DND-41 (cell line): ENCODE measurements at regions not wholly inside any gene's neighbourhood (a gene's known extent, or its start where the extent isn't known, plus 50 kb on each side); places are given as distances from the start of the nearest gene placed in this dataset.

Experiments used
- ATAC-seq: fragments of 200-7000 bp; cut with Tn5 transposase; 3 replicates; pipeline ENCODE4 v1.9.1; 2021; ENCODE audit warnings: low read depth; ENCODE audit not compliant: insufficient read depth
- DNase-seq: peaks from one replicate; pipeline ENCODE4 v3.0.0-alpha.2; 2020
- H2AFZ ChIP-seq: 2 replicates; pipeline ENCODE4 v1.6.0; 2012; ENCODE audit warnings: low read depth, low read length
- H3K27ac ChIP-seq: 2 replicates; pipeline ENCODE4 v1.5.1; 2012; ENCODE audit warnings: low read length, inconsistent platforms
- H3K27me3 ChIP-seq: fragments of 200-600 bp; sonication (generic); 2 replicates; pipeline ENCODE4 v1.6.0; 2012; ENCODE audit warnings: low read length, mild to moderate bottlenecking, inconsistent platforms; ENCODE audit not compliant: insufficient read depth, poor library complexity
- H3K36me3 ChIP-seq: 2 replicates; pipeline ENCODE4 v1.5.1; 2012; ENCODE audit warnings: low read length, inconsistent platforms; ENCODE audit not compliant: insufficient read depth
- H3K4me1 ChIP-seq: 2 replicates; pipeline ENCODE4 v1.5.1; 2012; ENCODE audit warnings: mild to moderate bottlenecking, low read length; ENCODE audit not compliant: insufficient read depth
- H3K4me2 ChIP-seq: 2 replicates; pipeline ENCODE4 v1.6.0; 2012; ENCODE audit warnings: mild to moderate bottlenecking, moderate library complexity, low read length, inconsistent platforms; ENCODE audit not compliant: insufficient read depth
- H3K4me3 ChIP-seq, 2 experiments: fragments of 200-600 bp in 1 of 2; shearing (Covaris generic) in 1 of 2; 2 replicates each; pipeline ENCODE4 v1.5.1; 2012 to 2016; ENCODE audit warnings: inconsistent platforms in 2 of 2, low read length in 2 of 2, mild to moderate bottlenecking in 2 of 2, low read depth in 1 of 2, moderate library complexity in 1 of 2
- H3K79me2 ChIP-seq: 2 replicates; pipeline ENCODE4 v1.6.0; 2012; ENCODE audit warnings: low read length, inconsistent platforms; ENCODE audit not compliant: insufficient read depth
- H3K9ac ChIP-seq: 2 replicates; pipeline ENCODE4 v1.6.0; 2012; ENCODE audit warnings: low read depth, mild to moderate bottlenecking, inconsistent platforms, low read length, moderate library complexity
- H3K9me3 ChIP-seq: 2 replicates; pipeline ENCODE4 v1.5.1; 2012; ENCODE audit warnings: low read length, moderate library complexity, mild to moderate bottlenecking, inconsistent platforms; ENCODE audit not compliant: insufficient read depth, severe bottlenecking
- H4K20me1 ChIP-seq: 2 replicates; pipeline ENCODE4 v1.6.0; 2012; ENCODE audit warnings: low read length; ENCODE audit not compliant: insufficient read depth
- CTCF ChIP-seq: IDR thresholded peaks from 2 replicates; pipeline ENCODE4 v1.5.1; 2012; ENCODE audit warnings: borderline replicate concordance, low read length, moderate library complexity, mild to moderate bottlenecking; ENCODE audit not compliant: poor library complexity, severe bottlenecking; ENCODE audit errors: extremely low read depth
- EZH2 ChIP-seq: IDR thresholded peaks from 3 replicates; pipeline ENCODE4 v1.6.1; 2012; ENCODE audit warnings: borderline replicate concordance, low read depth, mild to moderate bottlenecking, moderate library complexity, low read length, inconsistent platforms; ENCODE audit not compliant: severe bottlenecking

- no peaks in the 10 kb centered on the region for H3K4me1 ChIP-seq
- no peaks in the 10 kb centered on the region for H4K20me1 ChIP-seq
- TF ChIP-seq EZH2 (no peak), CTCF (no peak)
- no peaks in the 10 kb centered on the region for H3K79me2 ChIP-seq
- no peak overlapping the region for H3K4me2 ChIP-seq
- ATAC-seq (no peak), DNase-seq (no peak)
- H3K27ac ChIP-seq: no peak overlapping the region
- no peak overlapping the region for H3K9ac ChIP-seq
- no peaks in the 10 kb centered on the region for H3K36me3 ChIP-seq
- H3K4me3 ChIP-seq: no peak overlapping the region
- no peak overlapping the region for H2AFZ ChIP-seq
- no peaks in the 10 kb centered on the region for H3K9me3 ChIP-seq
- no peaks in the 10 kb centered on the region for H3K27me3 ChIP-seq
Observed at GRCh38 chr1:242747233-242747632, 222.7 kb upstream of the PLD5 start.

- Histone ChIP-seq H3K9ac (no peak overlapping the region), H3K4me3 (no peak overlapping the region), H2AFZ (no peak overlapping the region), H3K4me2 (no peak overlapping the region), H3K9me3 (no peaks in the 10 kb centered on the region), H3K36me3 (no peaks in the 10 kb centered on the region), H3K27ac (no peak overlapping the region), H3K79me2 (no peaks in the 10 kb centered on the region), H3K27me3 (no peaks in the 10 kb centered on the region), H4K20me1 (no peaks in the 10 kb centered on the region), H3K4me1 (no peaks in the 10 kb centered on the region)
- TF ChIP-seq CTCF (no peak), EZH2 (no peak)
- DNase-seq (no peak), ATAC-seq (no peak)
Observed at GRCh38 chr1:242745079-242745478, 220.6 kb upstream of the PLD5 start.

GRCh38 chr1:242743983-242744780, 219.7 kb upstream of the PLD5 start:
- H3K9ac ChIP-seq: no peak overlapping the region
- H2AFZ ChIP-seq: no peak overlapping the region

More at GRCh38 chr1:242743983-242744780, 219.7 kb upstream of the PLD5 start:
- Histone ChIP-seq H3K27ac (no peak overlapping the region), H3K4me3 (no peak overlapping the region), H3K4me2 (no peak overlapping the region), H3K27me3 (no peaks in the 10 kb centered on the region), H3K4me1 (no peaks in the 10 kb centered on the region), H3K9me3 (no peaks in the 10 kb centered on the region), H4K20me1 (no peaks in the 10 kb centered on the region), H3K36me3 (no peaks in the 10 kb centered on the region), H3K79me2 (no peaks in the 10 kb centered on the region)
- ATAC-seq (no peak), DNase-seq (no peak)
- no peak for TF ChIP-seq EZH2
- no peak for TF ChIP-seq CTCF
